T-helper 2 cell (primary cell): ENCODE measurements at regions not wholly inside any gene's neighbourhood (a gene's known extent, or its start where the extent isn't known, plus 50 kb on each side); places are given as distances from the start of the nearest gene placed in this dataset.

ENCODE experiments used
- DNase-seq, 5 experiments: peaks; one replicate each; pipeline versions ENCODE4 v3.0.0 to v3.0.0-alpha.2; 2012 to 2022

GRCh38 chr20:22308934-22309333 is 275.4 kb downstream of the FOXA2 start:
- DNase-seq: no peak

- no peak for DNase-seq
Measured at GRCh38 chr20:22307409-22307808, 277.0 kb downstream of the FOXA2 start.

DNA sequence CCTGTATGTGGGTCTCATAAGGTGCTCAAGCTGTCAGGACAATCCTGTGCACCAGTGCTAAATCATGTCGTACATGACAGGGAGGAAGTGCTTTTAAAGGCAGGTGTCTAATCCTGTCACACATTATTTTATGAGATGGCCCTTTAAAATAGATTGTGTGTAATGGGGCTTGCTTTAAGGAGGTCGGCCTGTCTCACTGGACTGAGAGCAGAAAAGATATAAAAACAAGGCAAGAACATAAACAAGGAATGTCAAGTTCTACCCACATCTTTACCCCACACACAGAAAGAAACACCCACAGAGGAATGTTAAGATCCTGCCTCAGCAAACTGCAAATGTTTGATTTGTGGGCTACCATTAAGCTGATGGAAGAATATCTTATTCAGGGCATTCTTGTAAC is 279.0 kb downstream of the FOXA2 start:
- no peak for DNase-seq

GRCh38 chr20:22303523-22303922 is 280.8 kb downstream of the FOXA2 start:
- DNase-seq: no peak

GRCh38 chr20:22302039-22302438 is 282.3 kb downstream of the FOXA2 start:
- DNase-seq: no peak

DNA sequence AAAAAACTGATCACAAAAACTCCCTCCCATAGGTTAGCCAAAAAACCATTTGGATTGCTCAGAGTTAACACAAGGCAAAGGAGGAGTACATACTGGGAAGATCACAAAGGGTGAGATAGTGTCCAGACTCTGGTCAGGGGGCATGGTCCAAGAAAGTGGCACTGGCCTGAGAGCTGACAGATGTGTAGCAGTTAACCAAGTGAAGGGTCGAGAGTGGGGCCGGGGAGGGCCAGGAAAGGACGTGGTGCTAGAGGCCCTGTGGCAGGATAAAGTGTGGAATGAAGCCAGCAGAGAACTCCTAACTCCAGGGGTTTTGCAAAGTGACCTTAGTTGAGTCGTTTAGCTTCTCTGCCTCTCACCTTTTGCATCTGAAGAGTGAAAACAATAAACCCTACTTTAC is 290.5 kb downstream of the FOXA2 start:
- DNase-seq: no peak

- DNase-seq: no peak
Measured at GRCh38 chr20:22289442-22289841, 294.9 kb downstream of the FOXA2 start.

DNA sequence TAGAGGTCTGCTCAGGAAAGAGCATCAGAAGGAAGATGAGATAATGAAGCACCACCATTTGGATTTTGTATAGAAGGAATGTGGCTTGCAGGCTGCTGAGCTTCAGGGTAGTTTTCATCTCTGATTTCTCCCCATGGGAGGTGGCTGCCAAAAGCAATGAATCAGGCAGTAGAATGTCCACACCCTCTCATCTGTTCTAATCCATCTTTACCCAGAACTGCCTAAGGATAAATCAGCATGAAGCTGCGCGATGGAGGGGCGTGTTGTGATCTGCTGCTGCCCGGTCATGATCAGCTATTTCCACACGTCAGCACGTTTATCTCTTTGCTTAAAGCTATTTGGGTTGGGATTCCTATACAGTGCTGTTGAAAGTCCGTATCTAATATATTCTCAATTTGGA is 295.4 kb downstream of the FOXA2 start:
- DNase-seq: no peak

- no peak for DNase-seq
Measured at GRCh38 chr20:22288156-22288555, 296.2 kb downstream of the FOXA2 start.

GRCh38 chr20:22285555-22285954 is 298.8 kb downstream of the FOXA2 start:
- no peak for DNase-seq

GRCh38 chr20:22282696-22283095 is 301.7 kb downstream of the FOXA2 start:
- no peak for DNase-seq

DNA sequence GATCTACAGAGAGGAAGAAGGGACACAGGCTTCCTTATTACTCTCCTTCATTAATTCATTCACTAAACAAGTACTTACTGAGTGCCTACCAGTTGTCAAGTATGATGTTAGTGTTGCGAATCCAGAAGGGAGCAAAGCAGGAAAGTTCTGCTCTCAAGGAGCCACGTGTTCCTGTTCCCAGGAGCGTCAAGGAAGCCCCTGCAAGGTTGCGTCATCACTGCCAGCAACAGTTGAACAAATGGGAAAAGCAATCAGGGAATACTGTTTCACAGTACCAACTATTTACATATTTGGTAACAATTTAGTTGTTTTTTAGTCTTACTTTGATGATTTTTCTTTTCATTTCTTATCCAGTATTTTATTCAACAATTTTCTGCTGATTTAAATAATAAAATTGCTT is 310.0 kb downstream of the FOXA2 start:
- DNase-seq: no peak

- DNase-seq: no peak
Measured at GRCh38 chr20:22268675-22269074, 315.7 kb downstream of the FOXA2 start.

DNA sequence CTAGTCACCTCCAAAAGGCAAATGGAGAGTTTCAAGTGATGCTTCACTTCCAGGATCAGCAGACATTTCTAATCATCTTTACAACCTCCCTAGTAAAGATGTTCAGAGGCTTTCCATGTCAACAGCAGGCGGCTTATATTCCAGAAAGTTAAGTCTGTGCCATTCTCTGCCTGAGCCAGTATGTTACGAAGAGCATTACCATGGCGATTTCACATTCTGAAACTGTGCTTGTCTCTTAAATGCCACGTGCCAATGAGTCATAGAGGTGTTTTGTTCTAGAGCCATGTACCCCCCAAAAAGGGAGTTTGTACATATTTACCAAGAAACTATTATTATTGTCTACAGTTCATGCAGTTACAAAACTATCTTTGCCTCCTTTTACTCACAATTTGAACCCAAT is 319.5 kb downstream of the FOXA2 start:
- DNase-seq: no peak

GRCh38 chr20:22260506-22260905 is 323.9 kb downstream of the FOXA2 start:
- DNase-seq: no peak

DNA sequence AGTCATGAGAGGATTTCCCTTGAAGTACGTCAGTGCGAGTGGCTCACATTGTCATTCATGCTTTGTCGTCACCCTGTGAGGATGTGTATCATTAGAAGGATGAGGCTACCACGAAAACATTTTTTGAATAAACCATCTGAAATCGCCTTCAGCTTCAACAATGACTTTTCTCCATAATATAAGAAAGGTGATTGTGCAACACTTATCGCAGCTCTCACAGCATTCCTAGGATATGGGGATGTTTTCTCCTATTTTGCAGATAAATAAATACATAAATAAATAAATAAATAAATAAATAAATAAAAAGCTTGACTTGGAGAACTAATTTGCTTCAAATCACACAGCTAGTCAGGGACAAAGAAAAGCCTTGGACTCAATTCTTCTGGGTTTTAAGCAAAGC is 326.5 kb downstream of the FOXA2 start:
- DNase-seq: no peak

DNA sequence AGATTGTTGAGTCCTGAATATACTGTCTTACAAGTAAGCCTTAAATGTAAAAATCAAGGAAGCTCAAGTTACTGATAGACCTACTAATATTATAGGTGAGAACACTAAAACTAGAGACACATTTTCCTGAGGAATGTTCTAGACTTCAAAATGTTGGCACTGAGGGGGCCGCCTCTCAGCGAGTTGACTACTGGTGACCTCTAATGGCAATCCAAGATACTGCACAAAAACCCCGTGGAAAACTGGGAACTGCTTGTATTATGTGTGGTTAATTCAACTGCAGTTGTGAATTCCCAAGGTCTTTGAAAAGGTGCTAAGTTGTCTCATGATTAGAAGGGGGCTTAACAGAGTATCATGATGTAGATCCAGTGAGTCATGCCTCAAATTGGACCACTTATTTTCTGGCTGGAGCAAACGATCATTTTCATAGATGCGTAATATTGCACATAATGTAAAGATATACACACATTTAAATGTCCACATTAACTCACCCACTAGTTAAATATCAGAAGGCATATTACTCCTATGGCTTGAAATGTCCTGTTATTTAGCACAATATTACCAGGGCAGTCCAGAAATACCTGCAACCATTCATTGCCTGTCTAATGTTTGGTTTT is 336.2 kb downstream of the FOXA2 start:
- DNase-seq: no peak

GRCh38 chr20:22245139-22245538 is 339.2 kb downstream of the FOXA2 start:
- DNase-seq: no peak

DNA sequence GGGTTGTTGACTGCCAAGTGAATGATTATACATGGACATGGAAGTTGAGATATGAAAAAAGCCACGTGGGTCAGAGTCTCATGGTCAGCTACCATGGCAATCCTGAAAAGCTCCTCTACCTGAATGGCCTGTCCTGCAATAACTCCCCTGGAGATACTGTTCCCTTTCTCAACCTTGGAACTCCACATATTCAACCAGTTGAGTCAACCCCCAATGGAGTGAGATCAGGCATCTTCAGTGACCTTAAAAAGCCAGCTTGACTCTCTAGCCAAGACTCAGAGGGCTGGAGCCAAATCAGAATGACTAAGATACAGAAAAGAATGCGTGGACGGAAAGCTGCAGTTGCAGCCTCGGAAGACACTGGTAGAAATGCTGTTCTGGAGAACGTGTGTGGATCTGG is 341.3 kb downstream of the FOXA2 start:
- DNase-seq: no peak

DNA sequence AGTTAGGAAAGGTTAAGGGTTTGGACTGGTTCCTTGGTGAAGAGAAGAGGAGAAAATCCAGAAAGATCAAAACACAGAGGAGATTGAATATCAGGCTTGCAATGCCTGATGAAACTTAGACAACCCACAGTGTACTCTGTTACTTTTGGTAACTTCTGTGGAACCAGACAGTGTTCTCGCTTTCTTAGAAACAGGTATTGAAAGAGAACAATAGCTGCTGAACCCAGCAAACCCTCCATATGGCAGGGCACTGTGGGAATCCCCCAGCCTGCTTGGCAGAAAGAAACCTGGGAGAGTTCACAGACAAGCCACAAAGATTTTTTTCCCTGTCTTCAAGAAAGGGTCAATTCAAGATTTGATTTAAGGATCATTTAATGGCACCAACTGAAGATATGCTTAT is 342.8 kb downstream of the FOXA2 start:
- no peak for DNase-seq

- no peak for DNase-seq
Measured at GRCh38 chr20:22232923-22233322, 351.4 kb downstream of the FOXA2 start.

DNA sequence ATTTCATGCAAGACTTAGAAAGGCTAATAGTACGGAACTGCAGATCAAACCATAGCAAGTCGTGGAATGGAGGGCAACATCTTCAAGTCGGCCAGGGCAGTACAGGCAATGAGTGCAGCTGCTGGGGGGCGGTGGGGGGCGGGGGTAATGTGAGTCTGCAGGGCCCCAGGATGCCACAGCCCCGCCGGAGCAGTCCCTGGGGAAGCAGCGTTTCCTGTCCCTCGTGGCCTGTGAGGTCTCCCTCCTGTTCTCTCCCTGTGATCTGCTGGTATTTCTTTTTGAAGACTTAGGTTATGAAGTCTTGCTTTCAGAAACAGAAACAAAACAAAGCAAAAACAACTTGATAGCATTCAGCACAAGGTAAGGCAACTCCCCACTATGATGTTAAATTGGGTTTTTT is 351.9 kb downstream of the FOXA2 start:
- no peak for DNase-seq

DNA sequence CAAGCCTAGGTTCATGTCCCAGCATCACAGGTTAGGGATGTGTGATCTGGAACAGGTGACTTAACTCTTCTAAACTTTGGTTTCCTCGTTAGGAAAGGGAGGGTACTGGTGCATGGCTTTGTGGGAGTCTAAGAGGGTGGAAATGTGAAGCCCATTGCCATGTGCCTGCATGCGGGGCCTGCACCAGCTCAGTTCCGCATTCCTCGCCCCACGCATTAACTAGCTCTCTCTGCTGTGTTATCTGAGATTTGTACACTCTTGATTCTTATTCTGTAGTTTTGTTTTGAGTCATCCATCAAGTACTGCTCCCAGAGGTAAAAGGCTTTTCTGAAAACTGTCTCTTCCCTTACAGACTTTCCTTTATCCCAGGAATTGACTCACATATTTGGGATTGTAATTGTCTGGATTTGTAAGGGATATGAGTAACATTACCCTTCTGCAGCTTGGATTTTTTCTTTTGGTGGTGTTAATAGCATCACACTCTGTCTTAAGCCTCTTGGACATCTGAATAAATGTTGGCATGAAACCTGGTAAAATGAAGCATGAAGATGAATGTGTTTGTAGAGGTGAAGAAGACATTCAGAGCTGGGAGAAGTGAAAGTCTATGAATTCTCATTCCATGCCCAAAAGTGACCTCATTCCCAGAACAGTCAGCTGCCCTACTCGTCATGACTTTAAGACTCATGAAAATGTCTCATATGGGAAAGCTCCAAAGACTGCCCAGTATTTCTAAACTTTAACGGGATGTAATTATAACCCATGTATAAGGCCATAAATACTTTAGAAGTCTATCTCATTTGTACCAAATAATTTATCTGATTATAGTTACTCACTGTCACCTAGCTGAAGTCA is 357.3 kb downstream of the FOXA2 start:
- no peak for DNase-seq

GRCh38 chr20:22223236-22223635 is 361.1 kb downstream of the FOXA2 start:
- DNase-seq: no peak
